H1 (cell line): ENCODE measurements at regions not wholly inside any gene's neighbourhood (a gene's known extent, or its start where the extent isn't known, plus 50 kb on each side); places are given as distances from the start of the nearest gene placed in this dataset.

ENCODE experiments used
- CHD2 ChIP-seq: IDR thresholded peaks from 2 replicates; pipeline ENCODE4 v1.6.1; 2012; ENCODE audit warnings: low read length, improper control_type of control experiment
- CTBP2 ChIP-seq: IDR thresholded peaks from 2 replicates; pipeline ENCODE4 v1.7.0; 2011; ENCODE audit warnings: borderline replicate concordance, mild to moderate bottlenecking, moderate library complexity, mixed read lengths, low read length; ENCODE audit not compliant: insufficient read depth, insufficient read length
- JUN ChIP-seq: IDR thresholded peaks from 2 replicates; pipeline ENCODE4 v1.6.1; 2011; ENCODE audit warnings: low read depth, mild to moderate bottlenecking, improper control_type of control experiment, low read length
- SP4 ChIP-seq: IDR thresholded peaks from 2 replicates; pipeline ENCODE4 v1.6.1; 2012; ENCODE audit warnings: low read length, inconsistent platforms

- TF ChIP-seq JUN = no peak
- TF ChIP-seq CHD2 = no peak
- TF ChIP-seq SP4 = no peak
- no peak for TF ChIP-seq CTBP2
Observed at GRCh38 chr2:121007490-121007853, 271.8 kb downstream of the GLI2 start (continued).
